Activated naive CD8-positive, alpha-beta T cell treated with anti-CD3 and anti-CD28 coated beads, Interleukin-2, amount 50 U/mL, for 24 hours (primary cell): ENCODE measurements at regions not wholly inside any gene's neighbourhood (a gene's known extent, or its start where the extent isn't known, plus 50 kb on each side); places are given as distances from the start of the nearest gene placed in this dataset.

ENCODE experiments used
- ATAC-seq: fragments of 150-1000 bp; cut with Tn5 transposase; one replicate; pipeline ENCODE4 v1.10.0; 2021
- DNase-seq: peaks from one replicate; pipeline ENCODE4 v3.0.0; 2021
- H3K27ac Mint-ChIP-seq: one replicate; pipeline ENCODE4 v1.8.0; 2021; ENCODE audit warnings: mild to moderate bottlenecking, mixed read lengths
- H3K27me3 Mint-ChIP-seq: one replicate; pipeline ENCODE4 v1.8.0; 2021; ENCODE audit warnings: mixed read lengths
- H3K36me3 Mint-ChIP-seq: one replicate; pipeline ENCODE4 v1.8.0; 2021; ENCODE audit warnings: low read depth, mixed read lengths
- H3K4me1 Mint-ChIP-seq: one replicate; pipeline ENCODE4 v1.8.0; 2021; ENCODE audit warnings: mixed read lengths
- H3K4me3 Mint-ChIP-seq: one replicate; pipeline ENCODE4 v1.8.0; 2021; ENCODE audit warnings: mild to moderate bottlenecking, moderate library complexity, mixed read lengths
- H3K9me3 Mint-ChIP-seq: one replicate; pipeline ENCODE4 v1.8.0; 2021; ENCODE audit warnings: mixed read lengths

- ATAC-seq = no peak
- no peak for DNase-seq
- no peak overlapping the region for H3K4me3 Mint-ChIP-seq
- no peak overlapping the region for H3K27ac Mint-ChIP-seq
- H3K9me3 Mint-ChIP-seq = peaks cover 11% of the 10 kb centered on the region
- H3K27me3 Mint-ChIP-seq = no peaks in the 10 kb centered on the region
- H3K4me1 Mint-ChIP-seq = no peaks in the 10 kb centered on the region
- H3K36me3 Mint-ChIP-seq = no peaks in the 10 kb centered on the region
Measured at GRCh38 chr5:7181841-7182240, 214.1 kb upstream of the ADCY2 start.

- DNase-seq = no peak
- H3K27ac Mint-ChIP-seq = no peak overlapping the region
- ATAC-seq = no peak
- H3K36me3 Mint-ChIP-seq = no peaks in the 10 kb centered on the region
- H3K4me1 Mint-ChIP-seq = no peaks in the 10 kb centered on the region
- no peak overlapping the region for H3K4me3 Mint-ChIP-seq
- H3K27me3 Mint-ChIP-seq = no peaks in the 10 kb centered on the region
- peaks cover 11% of the 10 kb centered on the region for H3K9me3 Mint-ChIP-seq
Measured at GRCh38 chr5:7185742-7186141, 210.2 kb upstream of the ADCY2 start.

GRCh38 chr5:7186818-7187217 is 209.1 kb upstream of the ADCY2 start:
- Mint-ChIP-seq H3K27ac (no peak overlapping the region), H3K27me3 (no peaks in the 10 kb centered on the region), H3K9me3 (peaks cover 11% of the 10 kb centered on the region), H3K36me3 (no peaks in the 10 kb centered on the region), H3K4me1 (no peaks in the 10 kb centered on the region), H3K4me3 (no peak overlapping the region)
- ATAC-seq (no peak), DNase-seq (no peak)

- DNase-seq (no peak), ATAC-seq (no peak)
- no peaks in the 10 kb centered on the region for H3K27me3 Mint-ChIP-seq
- no peak overlapping the region for H3K4me3 Mint-ChIP-seq
- no peaks in the 10 kb centered on the region for H3K36me3 Mint-ChIP-seq
- no peak overlapping the region for H3K27ac Mint-ChIP-seq
- H3K4me1 Mint-ChIP-seq = no peaks in the 10 kb centered on the region
- no peaks in the 10 kb centered on the region for H3K9me3 Mint-ChIP-seq
Measured at GRCh38 chr5:7190712-7191250, 205.2 kb upstream of the ADCY2 start.

GRCh38 chr5:7192016-7192415 is 203.9 kb upstream of the ADCY2 start:
- no peak for ATAC-seq
- Mint-ChIP-seq H3K4me1 (no peaks in the 10 kb centered on the region), H3K36me3 (no peaks in the 10 kb centered on the region), H3K4me3 (no peak overlapping the region), H3K27me3 (no peaks in the 10 kb centered on the region), H3K27ac (no peak overlapping the region), H3K9me3 (no peaks in the 10 kb centered on the region)
- no peak for DNase-seq

GRCh38 chr5:7202846-7203245 is 193.1 kb upstream of the ADCY2 start:
- ATAC-seq = no peak

GRCh38 chr5:7207979-7208378 is 188.0 kb upstream of the ADCY2 start:
- H3K4me1 Mint-ChIP-seq = no peaks in the 10 kb centered on the region
- peaks cover 17% of the 10 kb centered on the region for H3K9me3 Mint-ChIP-seq
- DNase-seq (no peak), ATAC-seq (no peak)
- H3K36me3 Mint-ChIP-seq = no peaks in the 10 kb centered on the region
- no peaks in the 10 kb centered on the region for H3K27me3 Mint-ChIP-seq
- no peak overlapping the region for H3K4me3 Mint-ChIP-seq
- H3K27ac Mint-ChIP-seq = no peak overlapping the region

More at GRCh38 chr5:7202846-7203245, 193.1 kb upstream of the ADCY2 start:
- H3K27ac Mint-ChIP-seq = no peak overlapping the region
- no peaks in the 10 kb centered on the region for H3K36me3 Mint-ChIP-seq
- no peaks in the 10 kb centered on the region for H3K27me3 Mint-ChIP-seq
- peaks cover 25% of the 10 kb centered on the region for H3K9me3 Mint-ChIP-seq
- no peak for DNase-seq
- H3K4me1 Mint-ChIP-seq = no peaks in the 10 kb centered on the region
- H3K4me3 Mint-ChIP-seq = no peak overlapping the region

GRCh38 chr5:7208938-7209337 is 187.0 kb upstream of the ADCY2 start:
- Mint-ChIP-seq H3K4me3 (no peak overlapping the region), H3K9me3 (peaks cover 17% of the 10 kb centered on the region), H3K36me3 (no peaks in the 10 kb centered on the region), H3K4me1 (no peaks in the 10 kb centered on the region), H3K27me3 (no peaks in the 10 kb centered on the region), H3K27ac (no peak overlapping the region)
- DNase-seq (no peak), ATAC-seq (no peak)

- Mint-ChIP-seq H3K27ac (no peak overlapping the region), H3K27me3 (no peaks in the 10 kb centered on the region), H3K4me3 (no peak overlapping the region), H3K9me3 (peaks cover 11% of the 10 kb centered on the region), H3K36me3 (no peaks in the 10 kb centered on the region), H3K4me1 (no peaks in the 10 kb centered on the region)
- no peak for ATAC-seq
- no peak for DNase-seq
Measured at GRCh38 chr5:7209658-7210057, 186.3 kb upstream of the ADCY2 start.

GRCh38 chr5:7210549-7210948 is 185.4 kb upstream of the ADCY2 start:
- Mint-ChIP-seq H3K27me3 (no peaks in the 10 kb centered on the region), H3K4me1 (no peaks in the 10 kb centered on the region), H3K27ac (no peak overlapping the region), H3K4me3 (no peak overlapping the region), H3K36me3 (no peaks in the 10 kb centered on the region), H3K9me3 (peaks cover 6% of the 10 kb centered on the region)
- DNase-seq (no peak), ATAC-seq (no peak)

- DNase-seq (no peak), ATAC-seq (no peak)
Measured at GRCh38 chr5:7213525-7213924, 182.4 kb upstream of the ADCY2 start.

GRCh38 chr5:7214906-7215416 is 181.0 kb upstream of the ADCY2 start:
- DNase-seq = no peak
- H3K4me1 Mint-ChIP-seq = no peaks in the 10 kb centered on the region
- H3K27me3 Mint-ChIP-seq = no peaks in the 10 kb centered on the region
- ATAC-seq = no peak
- no peak overlapping the region for H3K27ac Mint-ChIP-seq
- H3K4me3 Mint-ChIP-seq = no peak overlapping the region
- no peaks in the 10 kb centered on the region for H3K9me3 Mint-ChIP-seq
- no peaks in the 10 kb centered on the region for H3K36me3 Mint-ChIP-seq

More at GRCh38 chr5:7213525-7213924, 182.4 kb upstream of the ADCY2 start:
- Mint-ChIP-seq H3K4me3 (no peak overlapping the region), H3K27me3 (no peaks in the 10 kb centered on the region), H3K9me3 (no peaks in the 10 kb centered on the region), H3K36me3 (no peaks in the 10 kb centered on the region), H3K27ac (no peak overlapping the region), H3K4me1 (no peaks in the 10 kb centered on the region)

- Mint-ChIP-seq H3K36me3 (no peaks in the 10 kb centered on the region), H3K27me3 (no peaks in the 10 kb centered on the region), H3K27ac (no peak overlapping the region), H3K9me3 (peaks cover 4% of the 10 kb centered on the region), H3K4me1 (no peaks in the 10 kb centered on the region), H3K4me3 (no peak overlapping the region)
- DNase-seq (no peak), ATAC-seq (no peak)
Measured at GRCh38 chr5:7218141-7218540, 177.8 kb upstream of the ADCY2 start.

GRCh38 chr5:7220156-7220555 is 175.8 kb upstream of the ADCY2 start:
- DNase-seq (no peak), ATAC-seq (no peak)
- no peaks in the 10 kb centered on the region for H3K4me1 Mint-ChIP-seq
- no peaks in the 10 kb centered on the region for H3K36me3 Mint-ChIP-seq
- H3K27me3 Mint-ChIP-seq = no peaks in the 10 kb centered on the region
- no peak overlapping the region for H3K4me3 Mint-ChIP-seq
- peaks cover 8% of the 10 kb centered on the region for H3K9me3 Mint-ChIP-seq
- H3K27ac Mint-ChIP-seq = no peak overlapping the region

GRCh38 chr5:7221041-7221440 is 174.9 kb upstream of the ADCY2 start:
- DNase-seq (no peak), ATAC-seq (no peak)
- H3K4me3 Mint-ChIP-seq = no peak overlapping the region
- no peak overlapping the region for H3K27ac Mint-ChIP-seq
- H3K9me3 Mint-ChIP-seq = peaks cover 8% of the 10 kb centered on the region
- no peaks in the 10 kb centered on the region for H3K27me3 Mint-ChIP-seq
- no peaks in the 10 kb centered on the region for H3K36me3 Mint-ChIP-seq
- no peaks in the 10 kb centered on the region for H3K4me1 Mint-ChIP-seq

GRCh38 chr5:7225826-7226225 is 170.1 kb upstream of the ADCY2 start:
- Mint-ChIP-seq H3K9me3 (peaks cover 17% of the 10 kb centered on the region), H3K27ac (no peak overlapping the region), H3K27me3 (no peaks in the 10 kb centered on the region), H3K36me3 (no peaks in the 10 kb centered on the region), H3K4me3 (no peak overlapping the region), H3K4me1 (no peaks in the 10 kb centered on the region)
- no peak for DNase-seq
- no peak for ATAC-seq
